ENCODE measurements at regions not wholly inside any gene's neighbourhood (a gene's known extent, or its start where the extent isn't known, plus 50 kb on each side); places are given as distances from the start of the nearest gene placed in this dataset.

DNA sequence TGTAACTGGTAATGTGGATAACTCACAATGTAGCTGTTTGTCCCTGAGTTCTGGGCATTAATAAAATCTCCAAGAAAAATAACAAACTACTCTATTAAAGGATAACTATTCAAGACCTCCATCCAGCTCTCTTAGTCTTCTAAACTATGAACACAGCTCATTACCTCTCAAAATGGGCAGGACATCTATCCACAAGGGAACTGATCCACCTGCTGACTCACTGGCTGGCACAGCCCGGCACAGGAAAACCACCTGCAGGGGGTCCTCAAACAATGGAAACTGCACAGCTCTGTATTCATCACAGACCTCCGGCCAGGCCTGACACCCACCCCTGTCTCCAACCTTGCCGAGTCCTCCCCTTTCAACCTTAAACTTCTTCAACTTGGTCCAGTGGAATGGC, 255.4 kb downstream of the TJP1 start:
- TF ChIP-seq EZH2 (IDR thresholded peaks at IDR 0.05; ENCODE audit: insufficient read depth, poor library complexity, severe bottlenecking): no peak
- TF ChIP-seq EZH2phosphoT487 (IDR thresholded peaks at IDR 0.05; ENCODE audit: insufficient read depth, low read depth): no peak
